ENCODE measurements at regions not wholly inside any gene's neighbourhood (a gene's known extent, or its start where the extent isn't known, plus 50 kb on each side); places are given as distances from the start of the nearest gene placed in this dataset.

- DNase-seq: no peak
Observed at GRCh38 chr7:114109721-114110120, 190.9 kb upstream of the PPP1R3A start.

- no peak for DNase-seq
Observed at GRCh38 chr7:114109304-114109703, 190.5 kb upstream of the PPP1R3A start.

GRCh38 chr7:114108510-114108909 lies 189.7 kb upstream of the PPP1R3A start:
- no peak for DNase-seq

- DNase-seq: no peak
Observed at GRCh38 chr7:114107522-114107921, 188.7 kb upstream of the PPP1R3A start.

GRCh38 chr7:114104035-114104434 lies 185.2 kb upstream of the PPP1R3A start:
- DNase-seq: no peak

- DNase-seq: no peak
Observed at GRCh38 chr7:114102996-114103395, 184.2 kb upstream of the PPP1R3A start.

- DNase-seq: no peak
Observed at GRCh38 chr7:114102131-114102530, 183.3 kb upstream of the PPP1R3A start.

GRCh38 chr7:114100810-114101209 lies 182.0 kb upstream of the PPP1R3A start:
- no peak for DNase-seq

GRCh38 chr7:114099337-114099736 lies 180.5 kb upstream of the PPP1R3A start:
- no peak for DNase-seq

- DNase-seq: no peak
Observed at GRCh38 chr7:114095885-114096284, 177.1 kb upstream of the PPP1R3A start.

- DNase-seq: no peak
Observed at GRCh38 chr7:114088470-114088940, 169.7 kb upstream of the PPP1R3A start.

- DNase-seq: no peak
Observed at GRCh38 chr7:114087653-114088469, 169.1 kb upstream of the PPP1R3A start.

GRCh38 chr7:114086914-114087652 lies 168.3 kb upstream of the PPP1R3A start:
- DNase-seq: no peak

- DNase-seq: no peak
Observed at GRCh38 chr7:114086537-114086913, 167.7 kb upstream of the PPP1R3A start.

GRCh38 chr7:114085592-114086501 lies 167.0 kb upstream of the PPP1R3A start:
- peak; percentile 67 for DNase-seq

GRCh38 chr7:114085313-114085591 lies 166.4 kb upstream of the PPP1R3A start:
- DNase-seq: no peak

GRCh38 chr7:114084472-114085312 lies 165.9 kb upstream of the PPP1R3A start:
- DNase-seq: no peak

GRCh38 chr7:114084002-114084471 lies 165.2 kb upstream of the PPP1R3A start:
- no peak for DNase-seq

GRCh38 chr7:114083166-114084001 lies 164.6 kb upstream of the PPP1R3A start:
- no peak for DNase-seq

GRCh38 chr7:114082642-114083165 lies 163.9 kb upstream of the PPP1R3A start:
- DNase-seq: no peak
